Karpas-422 (cell line): ENCODE measurements at regions not wholly inside any gene's neighbourhood (a gene's known extent, or its start where the extent isn't known, plus 50 kb on each side); places are given as distances from the start of the nearest gene placed in this dataset.

Experiments used
- DNase-seq: peaks from one replicate; pipeline ENCODE4 v3.0.0-alpha.2; 2015
- H2AFZ ChIP-seq: fragments of 200-600 bp; sonication (generic); 2 replicates; pipeline ENCODE4 v1.6.1; 2014; ENCODE audit warnings: antibody characterized with exemption, low read length, mixed read lengths
- H3K27ac ChIP-seq: fragments of 200-600 bp; sonication (generic); 2 replicates; pipeline ENCODE4 v1.5.1; 2014; ENCODE audit warnings: mild to moderate bottlenecking, low read length, moderate library complexity
- H3K27me3 ChIP-seq: fragments of 200-600 bp; sonication (generic); 2 replicates; pipeline ENCODE4 v1.6.1; 2014; ENCODE audit warnings: low read length, mixed read lengths
- H3K36me3 ChIP-seq: fragments of 200-600 bp; sonication (generic); 2 replicates; pipeline ENCODE4 v1.6.1; 2014; ENCODE audit warnings: low read length, mixed read lengths; ENCODE audit not compliant: insufficient read depth
- H3K4me1 ChIP-seq: fragments of 200-600 bp; sonication (generic); 2 replicates; pipeline ENCODE4 v1.6.1; 2014; ENCODE audit warnings: mild to moderate bottlenecking, low read length, mixed read lengths
- H3K4me2 ChIP-seq: fragments of 200-600 bp; sonication (generic); 2 replicates; pipeline ENCODE4 v1.6.1; 2014; ENCODE audit warnings: low read length, low read depth, mild to moderate bottlenecking; ENCODE audit not compliant: poor library complexity, severe bottlenecking
- H3K4me3 ChIP-seq: fragments of 200-600 bp; sonication (generic); 2 replicates; pipeline ENCODE4 v1.5.1; 2014; ENCODE audit warnings: mild to moderate bottlenecking, antibody characterized with exemption, low read length, mixed read lengths
- H3K79me2 ChIP-seq: fragments of 200-600 bp; sonication (generic); 2 replicates; pipeline ENCODE4 v1.6.1; 2014; ENCODE audit warnings: mild to moderate bottlenecking, low read length, mixed read lengths
- H3K9ac ChIP-seq: fragments of 200-600 bp; sonication (generic); 2 replicates; pipeline ENCODE4 v1.6.0; 2014; ENCODE audit warnings: low read length
- H3K9me2 ChIP-seq: fragments of 200-600 bp; sonication (generic), shearing (Covaris generic); replicated peaks from 2 replicates; pipeline ENCODE4 v1.6.0; 2014; ENCODE audit warnings: mild to moderate bottlenecking, low read length, moderate library complexity; ENCODE audit not compliant: insufficient read depth
- H3K9me3 ChIP-seq: fragments of 300-700, 200-600 bp; sonication (generic); 2 replicates; pipeline ENCODE4 v1.6.1; 2014; ENCODE audit warnings: low read length, mixed read lengths
- H4K20me1 ChIP-seq: fragments of 200-600 bp; sonication (generic); 2 replicates; pipeline ENCODE4 v1.6.1; 2014; ENCODE audit warnings: mild to moderate bottlenecking, antibody characterized with exemption, low read length, low read depth; ENCODE audit not compliant: insufficient read depth

DNA sequence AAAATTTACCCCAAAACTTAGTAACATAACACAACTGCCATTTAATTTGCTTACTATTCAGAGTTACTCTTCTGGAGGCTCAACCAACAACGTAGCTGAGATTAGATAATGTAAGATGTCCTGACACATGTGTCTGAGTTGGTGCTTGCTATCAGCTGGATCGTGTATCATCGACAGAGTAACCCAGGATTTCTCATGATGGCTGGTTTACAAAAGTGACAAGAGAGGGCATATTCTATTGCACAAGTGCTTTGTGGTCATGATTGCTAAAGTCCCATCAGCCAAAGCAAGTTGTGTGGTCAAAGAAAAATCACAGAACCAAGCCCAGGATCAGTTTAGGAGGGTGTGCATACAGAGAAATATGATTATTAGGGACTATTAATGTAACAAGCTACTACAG is 73.4 kb downstream of the CAPZA3 start:
- H3K27me3 ChIP-seq: no peaks in the 10 kb centered on the region
- H3K36me3 ChIP-seq: no peaks in the 10 kb centered on the region
- no peaks in the 10 kb centered on the region for H4K20me1 ChIP-seq
- H3K4me2 ChIP-seq: no peak overlapping the region
- H3K9me3 ChIP-seq: no peaks in the 10 kb centered on the region
- H3K9ac ChIP-seq: no peak overlapping the region
- no peak overlapping the region for H3K27ac ChIP-seq
- no peaks in the 10 kb centered on the region for H3K9me2 ChIP-seq
- no peaks in the 10 kb centered on the region for H3K79me2 ChIP-seq
- H3K4me3 ChIP-seq: no peak overlapping the region
- DNase-seq: no peak
- peaks cover 8% of the 10 kb centered on the region; the same call in 1 of the 2 replicates for H3K4me1 ChIP-seq
- no peak overlapping the region for H2AFZ ChIP-seq

GRCh38 chr12:18813753-18814152 is 75.8 kb downstream of the CAPZA3 start:
- no peak overlapping the region for H3K27ac ChIP-seq
- H3K27me3 ChIP-seq: 0 out of 2 replicates have a peak, but pooled peaks cover 5% of the 10 kb centered on the region
- H3K9ac ChIP-seq: no peak overlapping the region
- no peaks in the 10 kb centered on the region for H3K4me1 ChIP-seq
- no peak overlapping the region for H2AFZ ChIP-seq
- no peaks in the 10 kb centered on the region for H3K9me3 ChIP-seq
- DNase-seq: no peak
- H4K20me1 ChIP-seq: no peaks in the 10 kb centered on the region
- H3K79me2 ChIP-seq: no peaks in the 10 kb centered on the region
- H3K9me2 ChIP-seq: no peaks in the 10 kb centered on the region
- H3K4me3 ChIP-seq: no peak overlapping the region
- H3K4me2 ChIP-seq: no peak overlapping the region
- H3K36me3 ChIP-seq: no peaks in the 10 kb centered on the region

GRCh38 chr12:18818579-18819268 is 80.8 kb downstream of the CAPZA3 start:
- no peak for DNase-seq
- Histone ChIP-seq H3K27ac (no peak overlapping the region), H3K27me3 (0 out of 2 replicates have a peak, but pooled peaks cover 5% of the 10 kb centered on the region), H3K36me3 (no peaks in the 10 kb centered on the region), H3K9me2 (no peaks in the 10 kb centered on the region), H3K79me2 (no peaks in the 10 kb centered on the region), H3K9me3 (no peaks in the 10 kb centered on the region), H3K4me2 (no peak overlapping the region), H3K4me1 (no peaks in the 10 kb centered on the region), H3K9ac (no peak overlapping the region), H2AFZ (no peak overlapping the region), H4K20me1 (no peaks in the 10 kb centered on the region), H3K4me3 (no peak overlapping the region)

GRCh38 chr12:18819484-18819883 is 81.6 kb downstream of the CAPZA3 start:
- H3K9ac ChIP-seq: no peak overlapping the region
- 0 out of 2 replicates have a peak, but pooled peaks cover 5% of the 10 kb centered on the region for H3K27me3 ChIP-seq

GRCh38 chr12:18823461-18823860 is 85.5 kb downstream of the CAPZA3 start:
- Histone ChIP-seq H3K27ac (no peak overlapping the region), H3K27me3 (no peaks in the 10 kb centered on the region), H3K9ac (no peak overlapping the region), H3K9me2 (no peaks in the 10 kb centered on the region), H4K20me1 (no peaks in the 10 kb centered on the region), H3K79me2 (no peaks in the 10 kb centered on the region), H3K36me3 (no peaks in the 10 kb centered on the region), H3K4me1 (no peaks in the 10 kb centered on the region), H3K9me3 (no peaks in the 10 kb centered on the region), H2AFZ (no peak overlapping the region), H3K4me3 (no peak overlapping the region), H3K4me2 (no peak overlapping the region)
- no peak for DNase-seq

More at GRCh38 chr12:18819484-18819883, 81.6 kb downstream of the CAPZA3 start:
- H3K27ac ChIP-seq: no peak overlapping the region
- no peak overlapping the region for H3K4me3 ChIP-seq
- no peak overlapping the region for H2AFZ ChIP-seq
- H4K20me1 ChIP-seq: no peaks in the 10 kb centered on the region
- DNase-seq: no peak
- no peaks in the 10 kb centered on the region for H3K36me3 ChIP-seq
- no peaks in the 10 kb centered on the region for H3K9me2 ChIP-seq
- no peaks in the 10 kb centered on the region for H3K9me3 ChIP-seq
- H3K4me1 ChIP-seq: no peaks in the 10 kb centered on the region
- H3K79me2 ChIP-seq: no peaks in the 10 kb centered on the region
- H3K4me2 ChIP-seq: no peak overlapping the region

DNA sequence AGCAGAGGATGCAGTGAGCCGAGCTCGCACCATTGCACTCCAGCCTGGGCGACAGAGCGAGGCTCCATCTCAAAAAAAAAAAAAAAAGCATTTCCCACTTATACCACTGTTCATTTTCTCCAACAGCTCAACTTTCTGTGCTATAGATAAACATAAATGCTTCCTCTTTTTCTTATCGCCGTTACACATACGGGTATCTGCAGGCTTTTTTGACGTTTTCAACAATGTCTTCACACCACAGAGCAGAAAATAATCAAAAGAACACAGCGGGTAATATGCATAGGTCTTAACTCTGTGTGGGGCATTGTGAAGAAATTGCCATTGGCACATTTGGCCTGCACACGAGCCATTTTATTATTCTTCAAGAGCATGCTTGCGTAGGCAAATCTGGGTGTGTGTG is 86.4 kb downstream of the CAPZA3 start:
- H4K20me1 ChIP-seq: no peaks in the 10 kb centered on the region
- no peaks in the 10 kb centered on the region for H3K27me3 ChIP-seq
- no peak overlapping the region for H3K4me3 ChIP-seq
- no peak overlapping the region for H3K9ac ChIP-seq
- H3K9me3 ChIP-seq: no peaks in the 10 kb centered on the region
- no peaks in the 10 kb centered on the region for H3K9me2 ChIP-seq
- no peaks in the 10 kb centered on the region for H3K4me1 ChIP-seq
- no peaks in the 10 kb centered on the region for H3K36me3 ChIP-seq
- H3K4me2 ChIP-seq: no peak overlapping the region
- H3K27ac ChIP-seq: no peak overlapping the region
- H2AFZ ChIP-seq: no peak overlapping the region
- no peak for DNase-seq
- no peaks in the 10 kb centered on the region for H3K79me2 ChIP-seq

- H4K20me1 ChIP-seq: no peaks in the 10 kb centered on the region
- H3K4me1 ChIP-seq: no peaks in the 10 kb centered on the region
- no peaks in the 10 kb centered on the region for H3K79me2 ChIP-seq
- H3K36me3 ChIP-seq: no peaks in the 10 kb centered on the region
- DNase-seq: no peak
- H3K27ac ChIP-seq: no peak overlapping the region
- no peaks in the 10 kb centered on the region for H3K9me3 ChIP-seq
- H3K4me3 ChIP-seq: no peak overlapping the region
- no peaks in the 10 kb centered on the region for H3K9me2 ChIP-seq
- H3K4me2 ChIP-seq: no peak overlapping the region
- H3K27me3 ChIP-seq: no peaks in the 10 kb centered on the region
- H3K9ac ChIP-seq: no peak overlapping the region
- no peak overlapping the region for H2AFZ ChIP-seq
Observed at GRCh38 chr12:18825138-18825537, 87.2 kb downstream of the CAPZA3 start.

- Histone ChIP-seq H3K27ac (no peak overlapping the region), H3K4me1 (no peaks in the 10 kb centered on the region), H3K36me3 (no peaks in the 10 kb centered on the region), H3K27me3 (no peaks in the 10 kb centered on the region), H3K79me2 (no peaks in the 10 kb centered on the region), H3K9ac (no peak overlapping the region), H2AFZ (no peak overlapping the region), H3K4me2 (no peak overlapping the region), H3K9me2 (no peaks in the 10 kb centered on the region), H3K4me3 (no peak overlapping the region), H3K9me3 (no peaks in the 10 kb centered on the region), H4K20me1 (no peaks in the 10 kb centered on the region)
- DNase-seq: no peak
Observed at GRCh38 chr12:18827913-18828312, 90.0 kb downstream of the CAPZA3 start.
